GM19452 (cell line): ENCODE measurements at regions not wholly inside any gene's neighbourhood (a gene's known extent, or its start where the extent isn't known, plus 50 kb on each side); places are given as distances from the start of the nearest gene placed in this dataset.
"Not testable (repeated sequence)": the region's sequence is repeated elsewhere in the genome, so short reads cannot be mapped to it uniquely, and the experiment has no call there.

Experiments
- ATAC-seq: cut with Tn5 transposase; IDR thresholded peaks from one replicate; pipeline ENCODE4 v1.9.1; 2021; ENCODE audit not compliant: unreplicated experiment

- no peak for ATAC-seq
Measured at GRCh38 chr22:49468487-49469198, 359.0 kb downstream of the BRD1 start.

- no peak for ATAC-seq
Measured at GRCh38 chr22:49466878-49467595, 360.6 kb downstream of the BRD1 start.

GRCh38 chr22:49464037-49464436 is 363.6 kb downstream of the BRD1 start:
- no peak for ATAC-seq

GRCh38 chr22:49462795-49463194 is 364.9 kb downstream of the BRD1 start:
- ATAC-seq = no peak

GRCh38 chr22:49462291-49462690 is 365.4 kb downstream of the BRD1 start:
- no peak for ATAC-seq

GRCh38 chr22:49461674-49462073 is 366.0 kb downstream of the BRD1 start:
- ATAC-seq = no peak

GRCh38 chr22:49460592-49461281 is 366.9 kb downstream of the BRD1 start:
- ATAC-seq = no peak

- no peak for ATAC-seq
Measured at GRCh38 chr22:49460091-49460490, 367.6 kb downstream of the BRD1 start.

- no peak for ATAC-seq
Measured at GRCh38 chr22:49458708-49459099, 369.0 kb downstream of the BRD1 start.

GRCh38 chr22:49457946-49458707 is 369.5 kb downstream of the BRD1 start:
- no peak for ATAC-seq

GRCh38 chr22:49457146-49457545 is 370.5 kb downstream of the BRD1 start:
- ATAC-seq = no peak

GRCh38 chr22:49455595-49455994 is 372.1 kb downstream of the BRD1 start:
- ATAC-seq = no peak

GRCh38 chr22:49454726-49455125 is 372.9 kb downstream of the BRD1 start:
- ATAC-seq = no peak

GRCh38 chr22:49453771-49454170 is 373.9 kb downstream of the BRD1 start:
- ATAC-seq = no peak

- ATAC-seq = not testable (repeated sequence)
Measured at GRCh38 chr22:49453019-49453418, 374.7 kb downstream of the BRD1 start.

GRCh38 chr22:49452362-49452946 is 375.2 kb downstream of the BRD1 start:
- ATAC-seq = no peak

- no peak for ATAC-seq
Measured at GRCh38 chr22:49451070-49451840, 376.4 kb downstream of the BRD1 start.

- ATAC-seq = no peak
Measured at GRCh38 chr22:49450498-49450897, 377.2 kb downstream of the BRD1 start.

- no peak for ATAC-seq
Measured at GRCh38 chr22:49449811-49450446, 377.7 kb downstream of the BRD1 start.

GRCh38 chr22:49449377-49449776 is 378.3 kb downstream of the BRD1 start:
- no peak for ATAC-seq
